ENCODE measurements at regions not wholly inside any gene's neighbourhood (a gene's known extent, or its start where the extent isn't known, plus 50 kb on each side); places are given as distances from the start of the nearest gene placed in this dataset.

- Histone ChIP-seq H3K36me3 (ENCODE audit: control insufficient read depth in 2 of 4, insufficient read depth in 4 of 4, low read length in 3 of 4) (no peaks in the 10 kb centered on the region), H4K20me1 (replicated peaks in 1 of 2; ENCODE audit: control insufficient read depth in 1 of 2, insufficient read depth in 2 of 2, low read length in 2 of 2) (no peaks in the 10 kb centered on the region), H4K91ac (replicated peaks; ENCODE audit: insufficient read length, low read length) (no peak overlapping the region), H4K5ac (ENCODE audit: insufficient read length, low read depth, low read length) (no peak overlapping the region), H2AFZ (ENCODE audit: low read length) (no peak overlapping the region), H3K4me2 (ENCODE audit: insufficient read depth in 1 of 2, low read depth in 2 of 2, low read length in 2 of 2) (no peak overlapping the region), H3K56ac (replicated peaks; ENCODE audit: insufficient read length, low read depth, low read length) (no peak overlapping the region), H3K79me1 (ENCODE audit: low read depth, low read length) (no peaks in the 10 kb centered on the region), H3K18ac (ENCODE audit: extremely low read depth, low read length) (no peak overlapping the region), H2BK120ac (replicated peaks; ENCODE audit: low read depth, low read length) (no peak overlapping the region), H3K14ac (ENCODE audit: insufficient read length) (no peak overlapping the region), H4K8ac (ENCODE audit: extremely low read depth, insufficient read depth, low read length) (no peak overlapping the region), H3K4me1 (replicated peaks in 1 of 4; ENCODE audit: control insufficient read depth in 3 of 4, insufficient read depth in 4 of 4, low read length in 3 of 4) (peaks cover 0 to 4% (median 3%) of the 10 kb centered on the region in 4 experiments; a peak in 4 of 7 replicates), H3K27me3 (replicated peaks in 1 of 4; ENCODE audit: control insufficient read depth in 3 of 4, extremely low read depth in 1 of 4, insufficient read depth in 3 of 4, low read length in 3 of 4) (no peaks in the 10 kb centered on the region), H3K9me3 (ENCODE audit: insufficient read depth in 2 of 2, low read depth in 1 of 2, low read length in 1 of 2) (peaks cover 0 to 1% of the 10 kb centered on the region in 2 experiments; a peak in 1 of 4 replicates), H2BK15ac (ENCODE audit: low read length) (no peak overlapping the region), H2BK5ac (ENCODE audit: low read depth, low read length) (no peak overlapping the region), H3K9ac (replicated peaks in 1 of 4; ENCODE audit: extremely low read depth in 1 of 4, low read depth in 3 of 4, low read length in 3 of 4) (no peak overlapping the region; a peak in 1 of 7 replicates), H3K23me2 (ENCODE audit: low read depth, low read length) (no peaks in the 10 kb centered on the region), H2BK20ac (ENCODE audit: low read length) (no peak overlapping the region), H3K27ac (ENCODE audit: low read depth, low read length) (no peak overlapping the region), H2BK12ac (ENCODE audit: low read depth, low read length) (no peak overlapping the region), H3K4me3 (ENCODE audit: extremely low read depth in 1 of 4, insufficient read depth in 2 of 4, low read depth in 3 of 4, low read length in 4 of 4) (no peak overlapping the region), H2AK5ac (ENCODE audit: low read depth, low read length) (no peak overlapping the region), H3K23ac (ENCODE audit: insufficient read length) (no peak overlapping the region), H3K79me2 (ENCODE audit: control insufficient read depth in 1 of 2, insufficient read depth in 2 of 2, low read length in 2 of 2) (no peaks in the 10 kb centered on the region), H3K4ac (replicated peaks; ENCODE audit: insufficient read length, low read depth, low read length) (no peak overlapping the region)
- POLR2A ChIA-PET (ENCODE audit: partially characterized antibody) = no interaction called here
- CTCF ChIA-PET (ENCODE audit: partially characterized antibody) = interaction anchor here (0.8 to 1.9 kb wide), 3 partner anchors 33 to 136 kb away, joined by 3 to 4 read pairs (median 3); no protein-coding TSS in a partner anchor
- FAIRE-seq = no peak
- WGBS, 2 experiments (ENCODE audit: extremely low coverage in 1 of 2, insufficient coverage in 1 of 2, insufficient read length in 1 of 2, insufficient replicate concordance in 2 of 2, low coverage in 1 of 2, low lambda C conversion rate in 2 of 2, missing lambda C conversion rate in 1 of 2) = 83% methylated on average over 5 of the region's 5 CpGs; no CpG with 5 or more reads in 1 of the 2 experiments
- peak in 1 of 2 experiments; percentile 28 for DNase-seq (ENCODE audit: low read depth in 1 of 2, low spot score in 2 of 2)
- TF ChIP-seq TBP (IDR thresholded peaks at IDR 0.05; ENCODE audit: low read depth, low read length) (no peak), SIRT6 (IDR thresholded peaks at IDR 0.05; ENCODE audit: low read length) (no peak), POLR2A (IDR thresholded peaks at IDR 0.05; ENCODE audit: control extremely low read depth in 1 of 2, low read depth in 2 of 2, low read length in 2 of 2) (no peak), USF2 (IDR thresholded peaks at IDR 0.05; ENCODE audit: low read length) (no peak), FOSL1 (IDR thresholded peaks at IDR 0.05; ENCODE audit: insufficient read depth, low read depth, low read length) (no peak), SP1 (IDR thresholded peaks at IDR 0.05; ENCODE audit: low read depth, low read length) (no peak), GTF2F1 (IDR thresholded peaks at IDR 0.05; ENCODE audit: borderline replicate concordance, low read depth, low read length) (no peak), MAX (IDR thresholded peaks at IDR 0.05) (no peak), RXRA (IDR thresholded peaks at IDR 0.05; ENCODE audit: insufficient read depth, low read depth, low read length) (no peak), EP300 (IDR thresholded peaks at IDR 0.05; ENCODE audit: borderline replicate concordance in 1 of 2, low read depth in 2 of 2, low read length in 2 of 2) (no peak), YY1 (IDR thresholded peaks at IDR 0.05; ENCODE audit: low read depth, low read length) (no peak), TCF12 (IDR thresholded peaks at IDR 0.05; ENCODE audit: low read depth, low read length) (no peak), MAFK (IDR thresholded peaks at IDR 0.05; ENCODE audit: low read depth, low read length) (no peak), CEBPB (IDR thresholded peaks at IDR 0.05; ENCODE audit: low read depth, low read length) (no peak), GABPA (IDR thresholded peaks at IDR 0.05; ENCODE audit: borderline replicate concordance, insufficient read depth, low read length) (no peak)
Measured at GRCh38 chr20:58046311-58046710, 182.1 kb downstream of the ANKRD60 start.

Measured in H1 (cell line).